ENCODE measurements at regions not wholly inside any gene's neighbourhood (a gene's known extent, or its start where the extent isn't known, plus 50 kb on each side); places are given as distances from the start of the nearest gene placed in this dataset.
"Not testable (repeated sequence)": the region's sequence is repeated elsewhere in the genome, so short reads cannot be mapped to it uniquely, and the experiment has no call there.

DNA sequence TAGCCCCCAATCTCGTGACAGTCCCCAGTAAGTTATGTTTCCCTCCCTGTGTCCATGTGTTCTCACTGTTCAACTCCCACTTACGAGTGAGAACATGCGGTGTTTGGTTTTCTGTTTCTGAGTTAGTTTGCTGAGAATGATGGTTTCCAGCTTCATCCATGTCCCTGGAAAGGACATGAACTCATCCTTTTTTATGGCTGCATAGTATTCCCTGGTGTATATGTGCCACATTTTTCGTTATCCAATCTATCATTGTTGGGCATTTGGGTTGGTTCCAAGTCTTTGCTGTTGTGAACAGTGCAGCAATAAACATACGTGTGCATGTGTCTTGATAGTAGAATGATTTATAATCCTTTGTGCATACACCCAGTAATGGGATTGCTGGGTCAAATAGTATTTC, 63.5 kb downstream of the ADRB2 start:
- TF ChIP-seq, protein P1, sequence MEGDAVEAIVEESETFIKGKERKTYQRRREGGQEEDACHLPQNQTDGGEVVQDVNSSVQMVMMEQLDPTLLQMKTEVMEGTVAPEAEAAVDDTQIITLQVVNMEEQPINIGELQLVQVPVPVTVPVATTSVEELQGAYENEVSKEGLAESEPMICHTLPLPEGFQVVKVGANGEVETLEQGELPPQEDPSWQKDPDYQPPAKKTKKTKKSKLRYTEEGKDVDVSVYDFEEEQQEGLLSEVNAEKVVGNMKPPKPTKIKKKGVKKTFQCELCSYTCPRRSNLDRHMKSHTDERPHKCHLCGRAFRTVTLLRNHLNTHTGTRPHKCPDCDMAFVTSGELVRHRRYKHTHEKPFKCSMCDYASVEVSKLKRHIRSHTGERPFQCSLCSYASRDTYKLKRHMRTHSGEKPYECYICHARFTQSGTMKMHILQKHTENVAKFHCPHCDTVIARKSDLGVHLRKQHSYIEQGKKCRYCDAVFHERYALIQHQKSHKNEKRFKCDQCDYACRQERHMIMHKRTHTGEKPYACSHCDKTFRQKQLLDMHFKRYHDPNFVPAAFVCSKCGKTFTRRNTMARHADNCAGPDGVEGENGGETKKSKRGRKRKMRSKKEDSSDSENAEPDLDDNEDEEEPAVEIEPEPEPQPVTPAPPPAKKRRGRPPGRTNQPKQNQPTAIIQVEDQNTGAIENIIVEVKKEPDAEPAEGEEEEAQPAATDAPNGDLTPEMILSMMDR (IDR thresholded peaks at IDR 0.05) = not testable (repeated sequence)
- not testable (repeated sequence) for TF ChIP-seq POLR2AphosphoS5 (IDR thresholded peaks at IDR 0.05); EP300 (IDR thresholded peaks at IDR 0.05); POLR2A (IDR thresholded peaks at IDR 0.05; ENCODE audit: low read depth)

Measured in esophagus muscularis mucosa (tissue), 4 donors.